ENCODE measurements at regions not wholly inside any gene's neighbourhood (a gene's known extent, or its start where the extent isn't known, plus 50 kb on each side); places are given as distances from the start of the nearest gene placed in this dataset.
A peak's percentile ranks its signal among the peaks of the same experiment; 100 is the strongest.
"Not testable (repeated sequence)": the region's sequence is repeated elsewhere in the genome, so short reads cannot be mapped to it uniquely, and the experiment has no call there.

DNA sequence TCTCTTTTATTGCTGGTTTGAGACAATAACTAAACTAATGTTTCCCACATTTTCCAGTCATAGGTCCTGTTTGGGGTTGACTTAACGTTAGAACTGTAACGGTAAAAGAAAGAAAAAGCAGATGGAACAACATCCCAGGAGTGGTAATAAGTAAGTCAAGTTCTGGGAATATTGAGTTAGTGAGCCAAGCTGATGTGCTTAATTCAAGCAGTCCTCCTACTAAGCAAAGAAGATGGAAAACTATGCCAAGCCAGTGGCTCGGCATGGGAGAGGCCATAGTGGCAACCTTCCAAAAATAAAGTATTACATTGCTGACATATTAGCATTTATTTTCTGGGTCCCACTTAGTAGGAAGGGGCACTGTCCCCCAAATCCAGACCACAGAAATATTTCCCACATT is 161.7 kb upstream of the CDH5 start:
- no peak for DNase-seq

DNA sequence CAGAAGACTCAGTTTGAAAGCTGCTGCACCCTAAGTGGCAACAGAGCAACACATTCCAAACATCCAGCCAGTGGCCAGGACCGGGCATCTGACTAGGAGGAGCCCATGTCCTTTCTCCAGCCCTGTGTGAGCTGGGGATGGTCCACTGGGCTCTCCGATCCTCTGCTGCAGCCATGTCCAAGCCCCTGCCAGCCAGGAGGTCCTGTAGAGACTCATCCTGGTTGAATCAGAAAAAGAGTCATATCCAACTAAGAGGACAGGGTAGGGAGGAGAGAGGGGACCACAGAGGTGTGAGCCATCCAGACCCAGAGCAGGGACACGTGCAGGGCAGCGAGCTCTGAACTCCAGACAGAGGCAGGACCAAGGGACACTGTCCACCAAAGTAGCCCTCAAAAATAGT is 163.0 kb upstream of the CDH5 start:
- DNase-seq, result no peak

DNA sequence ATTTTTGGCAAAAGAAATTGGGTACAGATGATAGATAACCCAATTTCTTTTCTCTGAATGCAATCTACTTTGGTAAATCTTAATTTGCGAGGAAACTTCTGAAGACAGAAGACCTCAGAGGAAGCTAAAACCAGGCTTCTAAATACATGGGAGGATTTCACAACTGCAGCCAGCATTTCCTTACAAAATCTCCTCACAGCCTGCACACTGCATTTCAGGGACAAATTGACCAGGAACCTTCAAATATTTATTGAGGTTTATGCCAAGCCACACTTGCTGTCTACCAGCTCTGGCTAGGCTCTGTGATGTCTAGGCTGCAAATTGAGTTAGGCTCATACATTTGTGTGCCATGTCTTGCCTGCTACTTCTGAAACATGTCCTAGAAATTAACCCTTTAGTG is 167.3 kb upstream of the CDH5 start:
- DNase-seq, result no peak

DNA sequence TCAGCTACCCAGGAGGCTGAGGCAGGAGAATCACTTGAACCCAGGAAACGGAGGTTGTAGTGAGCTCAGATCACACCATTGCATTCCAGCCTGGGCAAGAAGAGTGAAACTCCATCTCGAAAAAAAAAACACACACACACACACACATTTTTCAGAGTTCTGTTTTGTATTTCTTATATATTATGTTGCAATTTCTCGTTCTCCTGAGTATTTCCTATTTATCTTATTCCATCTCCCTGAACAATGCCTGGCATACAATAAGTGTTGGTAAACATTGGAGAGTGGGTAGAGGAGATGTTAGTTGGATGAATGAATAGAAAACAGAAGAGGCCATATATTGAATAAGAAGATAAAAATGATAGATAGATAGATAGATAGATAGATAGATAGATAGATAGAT is 167.8 kb upstream of the CDH5 start:
- DNase-seq, result no peak

DNA sequence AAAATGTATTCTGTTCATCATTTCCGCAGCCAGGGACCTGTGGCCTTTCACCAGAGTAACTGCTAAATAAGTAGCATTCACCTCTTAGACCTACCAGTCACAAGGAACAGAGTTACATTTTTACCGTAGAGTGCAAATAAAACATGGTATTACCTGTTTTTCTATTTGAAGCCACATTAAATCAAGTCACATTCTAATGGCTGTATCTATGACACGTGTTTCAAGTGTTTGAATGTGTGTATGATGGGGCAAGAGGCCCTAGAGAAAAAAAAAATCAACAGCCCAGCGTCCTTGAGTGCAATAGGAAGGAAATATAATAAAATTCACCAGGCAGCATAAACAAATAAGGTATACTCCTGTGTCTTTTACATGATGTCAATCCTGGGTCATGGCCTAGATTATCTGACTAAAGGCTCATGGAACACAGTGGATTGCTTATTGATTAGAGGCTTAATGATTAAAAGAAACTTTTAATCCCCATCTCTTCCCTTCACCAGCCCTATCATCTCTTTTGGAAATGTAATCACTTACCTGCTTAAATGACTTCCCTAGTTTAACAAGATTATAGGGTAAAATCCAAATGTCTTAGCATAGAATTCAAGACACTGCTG is 168.7 kb upstream of the CDH5 start:
- DNase-seq, result no peak

DNA sequence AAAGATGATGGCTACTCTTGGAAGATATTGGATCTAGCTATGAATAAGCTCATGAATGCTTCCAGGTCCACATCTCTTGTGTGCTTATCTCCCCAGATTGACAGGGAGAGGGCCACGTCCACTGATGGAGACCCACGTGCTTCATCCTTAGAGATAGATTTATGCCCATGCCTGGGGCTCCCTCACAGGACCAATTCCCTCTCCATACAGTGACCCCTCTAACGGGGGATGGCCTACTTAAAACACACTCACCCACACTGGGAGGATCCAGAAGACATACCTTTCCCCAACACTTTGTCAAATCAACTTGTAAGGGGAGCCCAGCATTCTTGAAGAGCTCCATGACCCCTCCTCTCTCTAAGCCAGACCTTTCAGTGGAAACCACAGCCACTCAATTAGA is 169.7 kb upstream of the CDH5 start:
- no peak for DNase-seq

DNA sequence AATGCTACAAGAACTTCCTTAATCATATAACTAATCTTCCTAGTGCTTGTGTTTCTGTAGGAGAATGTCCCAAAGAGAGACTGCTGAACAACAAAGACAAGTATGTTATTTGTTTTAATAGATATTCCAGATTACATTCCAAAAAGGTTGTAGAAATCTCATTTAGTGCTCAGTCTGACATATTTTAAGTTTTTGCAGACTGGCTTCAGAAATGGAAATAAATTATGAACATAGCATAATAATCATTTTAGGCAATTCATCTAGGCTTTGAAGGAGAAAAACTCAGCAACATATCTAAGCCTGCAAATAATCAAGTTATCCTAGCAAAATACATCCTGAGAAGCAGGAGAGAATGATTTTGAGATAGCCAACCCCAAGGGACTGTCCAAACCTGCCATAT is 171.6 kb upstream of the CDH5 start:
- DNase-seq, result no peak

DNA sequence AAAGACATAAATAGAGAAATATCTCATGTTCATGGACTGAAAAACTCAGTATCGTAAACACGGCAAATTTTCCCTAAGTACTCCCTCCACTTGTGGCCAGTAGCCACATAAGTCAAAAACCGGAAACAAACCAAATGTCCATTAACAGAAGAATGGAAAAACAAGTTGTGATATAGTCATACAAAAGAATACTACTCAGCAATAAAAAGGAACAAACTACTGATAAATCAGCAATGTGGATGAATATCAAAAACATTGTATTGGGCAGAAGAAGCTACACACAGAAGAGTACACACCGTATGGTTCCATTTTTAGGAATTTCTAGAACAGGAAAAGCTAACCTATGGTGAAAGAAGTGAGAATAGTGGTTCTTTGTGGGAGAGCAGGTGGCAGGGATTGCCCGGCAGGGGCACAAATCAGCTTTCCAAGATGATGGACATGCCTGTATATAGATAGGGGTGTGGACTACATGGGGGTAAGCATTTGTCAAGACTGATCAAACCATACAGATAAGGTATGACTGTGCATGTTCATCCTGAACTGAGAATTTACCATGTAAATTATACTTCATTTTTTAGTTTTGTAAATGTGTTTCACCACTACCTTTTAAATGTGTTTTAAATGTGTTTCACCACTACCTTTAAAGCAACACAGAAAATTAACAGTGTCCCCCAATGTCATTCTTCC is 172.8 kb upstream of the CDH5 start:
- DNase-seq, result no peak

DNA sequence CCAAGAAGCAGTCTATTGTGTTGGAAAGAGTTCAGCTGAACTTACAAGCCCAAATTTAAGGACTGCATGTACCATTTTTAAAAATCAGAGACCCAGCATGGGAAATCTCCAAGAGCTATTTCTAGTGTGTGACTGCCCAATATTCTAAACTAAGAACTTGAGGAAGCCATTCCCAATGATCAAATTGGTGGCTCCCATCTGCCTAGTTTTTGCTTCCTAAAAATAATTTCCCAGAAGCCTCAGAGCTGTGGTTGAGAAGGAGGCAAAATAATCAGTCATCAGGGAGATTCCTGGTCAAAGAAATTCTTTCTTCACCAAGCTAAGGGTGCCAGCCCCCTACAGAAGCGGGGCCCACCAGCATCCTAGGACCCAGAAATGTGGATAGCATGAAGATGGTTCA is 176.1 kb upstream of the CDH5 start:
- no peak for DNase-seq

DNA sequence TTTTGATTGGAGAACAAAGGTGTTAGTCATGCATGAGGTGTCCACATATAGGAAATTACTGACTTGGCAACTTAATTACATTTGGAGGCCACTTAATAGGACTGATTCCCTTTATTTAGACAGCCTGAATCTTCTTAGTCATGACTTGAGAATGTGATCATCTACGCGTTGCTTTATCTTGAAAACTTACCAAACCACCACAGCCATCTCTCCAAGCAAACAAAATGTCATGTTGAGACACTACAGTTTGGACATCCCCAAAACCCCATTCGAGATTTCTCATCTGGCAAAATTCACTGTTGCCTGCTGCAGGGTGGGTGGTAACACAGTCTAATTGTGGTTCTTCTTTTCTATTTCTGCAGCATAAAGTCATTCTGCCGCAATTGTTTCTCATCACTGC is 176.5 kb upstream of the CDH5 start:
- DNase-seq, result no peak

DNA sequence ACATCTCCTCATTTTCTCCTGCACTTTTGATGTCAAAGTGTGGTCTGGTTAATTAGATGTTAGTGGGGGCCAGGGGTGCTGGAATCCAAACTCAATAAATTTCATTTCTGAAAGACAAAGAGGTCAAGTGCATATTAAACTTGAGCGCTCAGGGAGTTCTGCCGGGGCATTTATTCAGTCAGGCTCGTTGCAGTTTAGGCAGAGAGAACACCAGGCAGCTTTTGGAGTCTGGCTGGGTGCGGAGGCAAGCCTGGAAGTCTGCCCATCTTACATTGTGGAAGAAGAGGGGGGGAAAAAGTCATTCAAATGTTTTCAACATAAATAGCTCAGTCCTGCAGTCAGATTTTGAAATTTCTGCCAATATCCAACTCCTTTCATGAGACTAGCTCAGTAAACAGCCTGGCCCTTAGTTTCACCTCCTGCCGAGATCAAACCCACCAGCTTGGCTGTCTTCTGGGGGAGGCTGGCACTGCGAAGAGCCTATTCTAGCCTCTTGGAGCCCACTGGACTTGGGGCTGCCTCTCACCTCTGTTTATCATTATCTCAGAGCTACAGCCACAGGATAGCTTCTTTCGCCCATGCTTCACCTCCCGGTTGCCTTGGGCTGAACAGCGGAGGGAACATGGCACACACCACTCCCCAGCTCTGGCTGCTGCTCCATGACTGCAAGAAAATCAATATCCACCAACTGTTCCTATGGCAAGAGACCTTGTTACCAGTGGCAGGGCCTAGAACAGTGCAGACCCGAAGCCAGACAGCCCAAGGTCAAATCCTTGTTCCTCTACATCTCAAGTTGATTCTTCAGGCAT is 177.4 kb upstream of the CDH5 start:
- DNase-seq, result peak; percentile 79

DNA sequence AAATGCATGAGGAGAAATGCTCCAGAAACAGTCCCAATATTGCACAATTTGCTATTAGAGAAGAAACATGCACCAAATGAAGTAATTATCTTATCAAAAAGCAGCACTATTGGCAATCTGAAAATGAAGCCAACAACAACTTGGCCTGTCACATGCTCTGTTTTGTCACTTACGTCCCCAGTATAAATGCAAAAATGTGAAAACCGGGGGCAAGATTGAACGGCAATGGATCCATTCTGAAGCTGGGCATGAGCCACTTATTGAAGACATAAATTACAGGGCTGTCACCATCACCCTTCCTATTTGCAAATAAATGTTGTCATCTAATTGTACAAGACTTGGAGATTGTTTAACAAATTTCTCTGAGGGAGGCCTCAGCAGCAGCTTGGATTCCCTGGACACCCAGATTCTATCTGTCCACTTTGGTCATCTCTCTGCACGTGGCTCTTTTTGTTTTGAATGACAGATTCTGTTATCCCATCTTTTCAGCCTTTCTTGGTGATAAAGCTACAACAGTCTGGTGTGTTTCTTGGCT is 180.2 kb upstream of the CDH5 start:
- no peak for DNase-seq

DNA sequence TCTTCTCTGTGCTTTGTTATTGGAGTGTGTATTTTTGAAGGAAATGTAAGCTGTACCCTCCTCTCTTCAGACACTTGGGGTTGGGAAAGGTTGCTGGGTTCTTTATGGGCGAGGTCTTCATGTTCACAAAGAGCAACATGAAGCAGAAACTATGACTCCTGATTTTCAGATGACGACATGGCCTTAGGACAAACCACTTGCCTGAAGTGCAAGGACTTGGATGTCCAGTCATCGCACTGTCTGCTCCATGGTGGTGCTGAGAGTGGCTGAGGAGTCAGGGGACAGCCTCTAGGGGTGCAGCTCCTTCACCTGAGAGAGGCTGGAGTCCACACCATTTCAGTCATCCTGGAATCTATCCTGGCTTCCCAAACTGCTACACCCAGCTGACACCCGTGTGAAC is 183.9 kb upstream of the CDH5 start:
- no peak for DNase-seq

DNA sequence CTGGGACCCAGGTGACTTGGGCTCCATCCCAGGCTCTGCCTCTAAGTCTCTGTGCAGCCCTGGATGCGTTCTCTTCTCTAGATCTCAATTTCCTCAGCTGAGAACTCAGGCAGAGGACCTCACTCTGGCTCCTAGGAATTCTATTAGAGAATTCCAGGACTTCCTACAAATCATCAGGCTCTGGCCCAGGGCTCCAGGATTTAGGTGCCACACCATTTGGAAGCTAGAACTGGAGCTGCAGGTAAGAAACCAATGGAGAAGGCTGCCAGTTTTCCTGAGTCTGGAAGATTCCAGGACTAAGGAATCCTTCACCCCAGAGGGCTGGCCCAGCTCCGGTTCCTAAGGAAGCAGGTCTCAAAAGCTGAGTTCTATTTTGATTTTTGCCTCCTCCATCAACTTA is 189.8 kb upstream of the CDH5 start:
- DNase-seq, result no peak

DNA sequence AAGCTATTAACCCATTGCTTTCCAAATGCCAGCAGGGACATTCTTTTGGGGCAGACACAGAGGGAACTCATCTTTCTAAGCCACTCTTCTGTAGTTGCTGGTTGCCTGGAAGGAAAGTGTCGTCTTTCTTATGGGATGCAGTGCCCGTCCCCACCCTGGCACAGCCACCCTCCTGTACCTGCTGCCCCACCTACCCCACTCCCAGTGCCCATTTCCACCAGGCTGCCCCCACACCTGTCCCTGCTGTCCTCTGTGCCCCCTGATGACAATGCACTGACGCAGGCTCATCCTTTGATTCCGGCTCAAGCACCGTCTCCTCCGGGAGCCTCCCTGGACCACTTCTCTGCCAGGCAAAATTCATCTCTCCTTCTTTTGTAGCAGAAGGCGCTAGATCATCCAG is 190.4 kb upstream of the CDH5 start:
- no peak for DNase-seq

DNA sequence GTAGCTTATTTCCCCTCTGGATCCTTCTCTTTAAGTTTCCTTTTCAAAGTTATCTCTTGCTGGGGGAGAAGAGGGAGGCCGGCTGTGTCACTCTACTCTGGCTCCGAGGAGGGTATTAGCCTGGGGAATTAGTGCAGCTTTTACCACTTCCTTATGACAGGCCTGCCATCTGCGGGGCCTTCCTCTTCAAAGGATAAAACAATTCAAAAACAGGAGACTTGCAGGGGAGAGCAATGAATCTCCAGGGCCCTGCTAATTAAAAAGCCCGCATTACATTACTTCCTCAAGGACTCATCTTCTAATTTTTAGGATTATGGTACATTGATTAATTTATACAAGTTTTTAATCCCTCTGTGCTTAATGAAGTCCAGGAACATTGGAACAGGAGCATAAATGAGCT is 190.9 kb upstream of the CDH5 start:
- DNase-seq, result no peak

DNA sequence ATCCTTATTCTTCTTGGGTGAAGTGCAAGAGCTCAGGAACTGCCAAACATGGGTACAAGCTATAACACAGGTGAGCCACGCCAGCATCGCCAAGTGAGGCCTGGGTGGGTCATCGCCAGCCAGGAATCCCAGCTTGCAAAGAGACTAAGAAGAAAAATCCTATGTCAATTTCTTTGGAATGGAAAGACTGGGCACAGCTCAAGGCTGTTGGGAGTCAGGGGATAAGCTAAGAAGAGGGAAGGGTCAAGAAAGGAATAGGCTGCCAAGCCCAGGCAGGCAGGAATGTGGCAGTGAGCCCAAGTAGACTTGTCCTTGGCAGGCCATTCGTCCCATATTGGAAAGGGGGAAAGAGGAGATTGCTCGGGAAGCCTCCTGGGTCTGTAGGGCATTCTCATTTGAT is 191.4 kb upstream of the CDH5 start:
- no peak for DNase-seq

DNA sequence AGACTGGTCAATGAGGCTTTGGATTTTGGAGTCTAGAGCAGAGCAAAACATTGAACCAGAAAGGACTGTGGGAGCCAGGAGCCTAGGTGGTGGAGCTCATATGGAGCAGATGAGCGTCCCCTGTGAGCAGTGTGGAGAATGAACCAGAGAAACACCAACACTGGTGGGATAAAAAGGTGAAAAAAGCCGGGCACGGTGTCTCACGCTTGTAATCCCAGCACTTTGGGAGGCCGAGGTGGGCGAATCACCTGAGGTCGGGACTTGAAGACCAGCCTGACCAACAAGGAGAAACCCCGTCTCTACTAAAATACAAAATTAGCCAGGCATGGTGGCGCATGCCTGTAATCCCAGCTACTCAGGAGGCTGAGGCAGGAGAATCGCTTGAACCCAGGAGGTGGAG is 192.7 kb upstream of the CDH5 start:
- not testable (repeated sequence) for DNase-seq

DNA sequence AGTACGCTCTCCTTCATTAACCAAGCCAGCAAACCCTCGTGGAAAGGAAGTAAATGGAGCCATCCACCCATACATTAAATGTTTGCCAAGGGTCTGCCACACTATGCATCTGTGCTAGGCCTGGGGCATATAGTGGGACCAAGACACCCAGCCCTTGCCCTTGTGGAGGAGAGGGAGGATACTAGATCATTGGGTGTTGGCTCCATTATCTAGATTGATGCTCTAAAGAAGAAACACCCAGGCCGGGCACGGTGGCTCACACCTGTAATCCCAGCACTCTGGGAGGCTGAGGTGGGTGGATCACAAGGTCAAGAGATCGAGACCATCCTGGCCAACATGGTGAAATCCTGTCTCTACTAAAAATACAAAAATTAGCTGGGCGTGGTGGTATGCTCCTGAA is 193.3 kb upstream of the CDH5 start:
- not testable (repeated sequence) for DNase-seq

DNA sequence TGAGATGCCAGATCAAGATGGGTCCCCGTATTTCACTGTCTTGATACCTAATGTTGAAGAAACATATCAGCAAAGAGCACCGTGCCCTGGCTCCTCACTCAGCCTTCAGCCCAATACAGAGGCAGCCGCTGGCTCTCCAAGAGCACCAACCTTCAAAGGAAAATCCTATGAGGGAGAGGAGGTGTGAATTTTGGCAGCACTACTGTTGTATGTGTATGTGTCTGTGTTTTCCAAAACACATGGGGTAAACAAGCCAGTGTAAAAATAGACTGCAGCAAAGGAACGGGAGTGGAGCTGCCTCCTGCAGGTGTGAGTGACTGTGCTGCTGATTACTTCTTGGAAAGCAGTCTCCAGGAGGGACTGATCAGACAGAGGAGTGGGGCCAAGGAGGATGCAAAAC is 194.0 kb upstream of the CDH5 start:
- DNase-seq, result no peak

DNA sequence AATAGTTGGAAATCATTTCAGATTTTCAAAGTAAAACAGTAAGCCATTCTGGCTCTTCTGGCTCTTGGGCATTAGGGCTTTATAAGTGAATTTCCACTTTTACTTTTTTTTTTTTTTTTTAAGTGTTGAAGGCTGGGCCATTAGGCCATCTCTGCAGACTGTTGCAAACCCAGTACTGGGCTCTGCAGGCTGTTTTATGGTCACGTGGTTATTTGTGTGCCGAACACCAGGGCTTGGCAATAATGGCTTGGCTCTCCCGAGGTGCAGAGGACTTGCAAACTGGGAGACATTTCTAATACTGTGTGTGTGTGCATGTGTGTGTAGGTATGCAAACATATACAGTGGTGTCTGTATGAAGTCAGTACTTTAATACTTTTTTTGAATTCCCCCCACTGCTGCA is 194.9 kb upstream of the CDH5 start:
- DNase-seq, result no peak

DNA sequence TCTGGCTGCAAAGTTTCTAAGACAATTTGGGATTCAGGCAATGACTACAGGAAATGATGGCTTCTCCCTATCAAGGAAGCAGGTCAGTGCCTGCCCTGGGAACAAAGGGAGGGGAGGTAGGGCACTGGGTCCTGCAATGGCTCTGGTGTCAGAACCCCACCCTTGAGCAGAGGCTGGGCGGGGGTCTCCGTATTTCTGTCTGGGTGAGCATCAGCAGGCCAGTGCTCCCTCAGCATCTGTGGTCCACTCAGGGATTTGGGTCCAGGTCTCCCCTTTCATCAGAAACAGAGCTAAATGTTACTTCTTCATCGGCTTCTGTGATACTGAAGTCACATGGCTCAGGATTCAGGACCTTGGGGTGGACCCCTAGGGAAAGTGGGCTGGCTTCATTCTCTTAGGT is 195.5 kb upstream of the CDH5 start:
- DNase-seq, result no peak

DNA sequence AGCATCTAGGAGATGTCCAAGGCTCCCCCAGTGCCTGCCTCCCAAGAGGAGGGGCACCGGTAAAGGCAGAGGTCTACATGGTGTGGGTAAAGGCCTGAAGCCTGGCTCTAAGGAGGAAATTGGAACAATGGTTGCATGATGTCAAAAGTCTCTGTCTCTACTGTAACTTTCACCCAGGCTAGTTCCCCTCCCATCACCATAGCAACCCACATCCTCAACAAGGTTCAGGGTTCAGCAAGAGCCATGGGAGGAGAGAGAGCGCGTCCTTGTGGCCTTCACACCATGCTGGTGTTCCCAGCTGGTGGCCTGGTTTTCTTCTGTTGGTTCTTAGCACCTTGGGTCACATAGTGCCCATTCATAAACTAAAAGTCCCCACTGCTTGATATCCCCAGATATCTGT is 196.7 kb upstream of the CDH5 start:
- no peak for DNase-seq

DNA sequence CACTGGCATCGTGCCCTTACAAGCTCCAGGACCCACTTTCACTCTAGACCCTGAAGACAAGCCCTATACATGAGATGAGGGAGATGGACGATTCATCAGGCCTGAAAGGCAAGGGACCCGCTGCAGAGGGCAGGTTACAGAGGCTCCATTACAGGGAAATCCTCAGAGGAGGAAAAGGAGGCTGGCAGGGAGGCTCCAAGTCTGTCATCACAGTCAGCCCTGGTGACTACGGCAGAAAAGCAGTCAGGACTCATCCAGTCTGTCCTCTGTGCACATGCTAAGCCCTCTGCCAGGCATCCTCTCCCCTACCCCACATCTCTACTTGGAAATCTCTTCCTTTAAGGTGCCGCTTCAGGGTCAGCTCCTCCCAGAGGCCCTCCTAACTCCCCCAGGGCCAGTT is 197.7 kb upstream of the CDH5 start:
- DNase-seq, result no peak
